HCT116 (cell line): ENCODE measurements at regions not wholly inside any gene's neighbourhood (a gene's known extent, or its start where the extent isn't known, plus 50 kb on each side); places are given as distances from the start of the nearest gene placed in this dataset.

Experiments
- ATAC-seq: fragments of 200-7000 bp; cut with Tn5 transposase; 2 replicates; pipeline ENCODE4 v1.9.1; 2020; ENCODE audit warnings: mild to moderate bottlenecking, moderate library complexity
- BruUV-seq: library from RNA; stranded (reverse); fragments of 400-500 nt; replicated peaks from 2 replicates; lab custom pipeline; 2021; lab: Mats Ljungman, UMichigan
- CTCF ChIA-PET: fragments of 300-600 bp; sonication (Branson Sonifier 250); formaldehyde crosslinking; loops from one replicate; lab custom pipeline; 2021; ENCODE audit warnings: antibody characterized with exemption; lab: Charles Lee
- POLR2A ChIA-PET: fragments of 300-600, 350-600 bp; sonication (Branson Sonifier 250); formaldehyde crosslinking; loops from one replicate; lab custom pipeline; 2021; ENCODE audit warnings: antibody characterized with exemption; lab: Charles Lee
- RAD21 ChIA-PET, 2 experiments: fragments of 300-600 bp; sonication (Branson Sonifier 250); formaldehyde crosslinking; loops; one replicate each; lab custom pipeline; 2023; ENCODE audit warnings: low total read pairs in 2 of 2; ENCODE audit not compliant: uncharacterized antibody in 2 of 2, unreplicated experiment in 2 of 2, low non-redundant PET in 1 of 2; lab: Charles Lee
- DNase-seq: peaks from one replicate; pipeline ENCODE4 v3.0.0-alpha.2; 2010; ENCODE audit warnings: low read depth, low spot score
- H2AFZ ChIP-seq: fragments of 200-600 bp; shearing (Covaris generic), sonication (generic); 2 replicates; pipeline ENCODE4 v1.6.1; 2017; ENCODE audit warnings: low read depth, mixed run types, mixed read lengths, antibody characterized with exemption, low read length; ENCODE audit not compliant: poor library complexity, severe bottlenecking
- H3K27ac ChIP-seq: 2 replicates; pipeline ENCODE4 v1.5.1; 2012; ENCODE audit warnings: low read depth, low read length
- H3K27me3 ChIP-seq: fragments of 200-600 bp; sonication (generic); 2 replicates; pipeline ENCODE4 v1.6.1; 2016; ENCODE audit warnings: mixed run types, low read length, mixed read lengths; ENCODE audit not compliant: insufficient read depth
- H3K36me3 ChIP-seq, 2 experiments: fragments of 200-500 bp in 1 of 2; fragments of 200-600 bp in 1 of 2; sonication (Bioruptor generic) in 1 of 2; sonication (generic) in 1 of 2; 2 replicates each; pipeline versions ENCODE4 v1.5.1 to v1.6.1; 2014 to 2016; ENCODE audit warnings: low read length in 2 of 2, inconsistent platforms in 1 of 2, mixed read lengths in 1 of 2, mixed run types in 1 of 2; ENCODE audit not compliant: insufficient read depth in 2 of 2, control insufficient read depth in 1 of 2
- H3K4me1 ChIP-seq, 2 experiments: fragments of 200-600 bp in 1 of 2; sonication (generic) in 1 of 2; 2 replicates each; pipeline versions ENCODE4 v1.5.1 to v1.6.1; 2012 to 2017; ENCODE audit warnings: low read length in 2 of 2, inconsistent platforms in 1 of 2, mild to moderate bottlenecking in 1 of 2, mixed read lengths in 1 of 2, mixed run types in 1 of 2, moderate library complexity in 1 of 2; ENCODE audit not compliant: insufficient read depth in 2 of 2, control insufficient read depth in 1 of 2
- H3K4me2 ChIP-seq: fragments of 200-600 bp; sonication (generic); 2 replicates; pipeline ENCODE4 v1.6.1; 2017; ENCODE audit warnings: mixed run types, low read length, mixed read lengths
- H3K4me3 ChIP-seq, 2 experiments: fragments of 200-600 bp in 1 of 2; sonication (generic) in 1 of 2; replicated peaks in 1 of 2; 2 replicates each; pipeline ENCODE4 v1.5.1; 2011 to 2016; ENCODE audit warnings: low read length in 2 of 2, control low read depth in 1 of 2, low read depth in 1 of 2, mild to moderate bottlenecking in 1 of 2, mixed read lengths in 1 of 2, mixed run types in 1 of 2
- H3K79me2 ChIP-seq: fragments of 200-600 bp; sonication (generic); 2 replicates; pipeline ENCODE4 v1.6.1; 2017; ENCODE audit warnings: mild to moderate bottlenecking, mixed run types, low read length, moderate library complexity, mixed read lengths; ENCODE audit not compliant: insufficient read depth
- H3K9ac ChIP-seq: fragments of 200-600 bp; sonication (generic); 2 replicates; pipeline ENCODE4 v1.6.1; 2016; ENCODE audit warnings: low read length, mixed read lengths
- H3K9me2 ChIP-seq: fragments of 200-600 bp; sonication (generic), shearing (Covaris generic); 2 replicates; pipeline ENCODE4 v1.6.1; 2017; ENCODE audit warnings: mixed run types, mild to moderate bottlenecking, moderate library complexity; ENCODE audit not compliant: insufficient read depth
- H3K9me3 ChIP-seq, 2 experiments: fragments of 200-500 bp in 1 of 2; fragments of 200-600 bp in 1 of 2; sonication (Bioruptor generic) in 1 of 2; sonication (generic) in 1 of 2; 2 replicates each; pipeline ENCODE4 v1.6.1; 2014 to 2017; ENCODE audit warnings: low read length in 2 of 2, mixed read lengths in 2 of 2, inconsistent platforms in 1 of 2, low read depth in 1 of 2, mild to moderate bottlenecking in 1 of 2, mixed run types in 1 of 2, moderate library complexity in 1 of 2; ENCODE audit not compliant: control insufficient read depth in 1 of 2, insufficient read depth in 1 of 2
- H4K20me1 ChIP-seq: fragments of 200-600 bp; sonication (generic), shearing (Covaris generic); 2 replicates; pipeline ENCODE4 v1.6.1; 2017; ENCODE audit warnings: mixed run types, mild to moderate bottlenecking, moderate library complexity; ENCODE audit not compliant: insufficient read depth
- CBX3 ChIP-seq: IDR thresholded peaks from 2 replicates; pipeline ENCODE4 v1.6.1; 2012; ENCODE audit warnings: low read depth
- MAX ChIP-seq: IDR thresholded peaks from 2 replicates; pipeline ENCODE4 v1.6.1; 2012
- REST ChIP-seq: IDR thresholded peaks from 2 replicates; pipeline ENCODE4 v1.6.1; 2012; ENCODE audit warnings: low read depth
- TCF7L2 ChIP-seq: IDR thresholded peaks from 2 replicates; pipeline ENCODE4 v1.7.0; 2011; ENCODE audit warnings: borderline replicate concordance, inconsistent platforms; ENCODE audit not compliant: insufficient read depth, insufficient read length; ENCODE audit errors: extremely low read depth
- intact Hi-C: fragments of 100-400 bp; cut with micrococcal nuclease; formaldehyde crosslinking; loops from 2 replicates; pipeline ENCODE4 v1.10.0; 2022
- TF ChIP-seq, protein P1 (sequence below): IDR thresholded peaks from 2 replicates; pipeline ENCODE4 v1.6.1; 2012
- TF ChIP-seq, protein P2 (sequence below): IDR thresholded peaks from 2 replicates; pipeline ENCODE4 v1.6.1; 2011; ENCODE audit warnings: mild to moderate bottlenecking, low read length, moderate library complexity; ENCODE audit not compliant: insufficient replicate concordance; ENCODE audit errors: extremely low read depth

GRCh38 chr17:55563363-55563762 is 52.1 kb upstream of the SMIM36 start:
- Histone ChIP-seq H3K9ac (no peak overlapping the region), H3K27ac (no peak overlapping the region), H4K20me1 (no peaks in the 10 kb centered on the region), H3K9me2 (no peaks in the 10 kb centered on the region), H3K9me3 (no peaks in the 10 kb centered on the region), H3K4me1 (no peaks in the 10 kb centered on the region), H3K4me3 (no peak overlapping the region), H2AFZ (no peak overlapping the region), H3K79me2 (no peaks in the 10 kb centered on the region), H3K27me3 (peaks cover 46% of the 10 kb centered on the region), H3K4me2 (no peak overlapping the region), H3K36me3 (no peaks in the 10 kb centered on the region)
- DNase-seq (no peak), ATAC-seq (no peak)
- no TSS peak for BruUV-seq
- TF ChIP-seq, protein P1, sequence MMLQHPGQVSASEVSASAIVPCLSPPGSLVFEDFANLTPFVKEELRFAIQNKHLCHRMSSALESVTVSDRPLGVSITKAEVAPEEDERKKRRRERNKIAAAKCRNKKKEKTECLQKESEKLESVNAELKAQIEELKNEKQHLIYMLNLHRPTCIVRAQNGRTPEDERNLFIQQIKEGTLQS = no peak
- TF ChIP-seq REST (no peak), MAX (no peak), TCF7L2 (no peak), CBX3 (no peak)
- TF ChIP-seq, protein P2, sequence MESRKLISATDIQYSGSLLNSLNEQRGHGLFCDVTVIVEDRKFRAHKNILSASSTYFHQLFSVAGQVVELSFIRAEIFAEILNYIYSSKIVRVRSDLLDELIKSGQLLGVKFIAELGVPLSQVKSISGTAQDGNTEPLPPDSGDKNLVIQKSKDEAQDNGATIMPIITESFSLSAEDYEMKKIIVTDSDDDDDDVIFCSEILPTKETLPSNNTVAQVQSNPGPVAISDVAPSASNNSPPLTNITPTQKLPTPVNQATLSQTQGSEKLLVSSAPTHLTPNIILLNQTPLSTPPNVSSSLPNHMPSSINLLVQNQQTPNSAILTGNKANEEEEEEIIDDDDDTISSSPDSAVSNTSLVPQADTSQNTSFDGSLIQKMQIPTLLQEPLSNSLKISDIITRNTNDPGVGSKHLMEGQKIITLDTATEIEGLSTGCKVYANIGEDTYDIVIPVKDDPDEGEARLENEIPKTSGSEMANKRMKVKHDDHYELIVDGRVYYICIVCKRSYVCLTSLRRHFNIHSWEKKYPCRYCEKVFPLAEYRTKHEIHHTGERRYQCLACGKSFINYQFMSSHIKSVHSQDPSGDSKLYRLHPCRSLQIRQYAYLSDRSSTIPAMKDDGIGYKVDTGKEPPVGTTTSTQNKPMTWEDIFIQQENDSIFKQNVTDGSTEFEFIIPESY = no peak
- intact Hi-C loops = no loop called here
- ChIA-PET RAD21 (no interaction called here), POLR2A (no interaction called here), CTCF (no interaction called here)
